Tibial nerve (tissue), 4 donors: ENCODE measurements at regions not wholly inside any gene's neighbourhood (a gene's known extent, or its start where the extent isn't known, plus 50 kb on each side); places are given as distances from the start of the nearest gene placed in this dataset.

ENCODE experiments used
- CTCF ChIP-seq, 5 experiments: fragments of 200-600 bp in 3 of 5; fragments of 450-650 bp in 2 of 5; sonication (generic) in 3 of 5; IDR thresholded peaks; one replicate each; pipeline ENCODE4 v1.5.1; 2016 to 2019; ENCODE audit warnings: antibody characterized with exemption in 5 of 5, mild to moderate bottlenecking in 3 of 5, moderate library complexity in 2 of 5
- EP300 ChIP-seq, 2 donors: sonication (generic); formaldehyde crosslinking; IDR thresholded peaks; one replicate each; pipeline ENCODE4 v1.6.1; 2017; ENCODE audit warnings: antibody characterized with exemption in 2 of 2, mild to moderate bottlenecking in 1 of 2
- POLR2A ChIP-seq, 2 donors: fragments of 450-650 bp; IDR thresholded peaks; one replicate each; pipeline ENCODE4 v1.6.1; 2017; ENCODE audit warnings: antibody characterized with exemption in 2 of 2, mild to moderate bottlenecking in 2 of 2, moderate library complexity in 2 of 2

- no peak for TF ChIP-seq POLR2A (IDR thresholded peaks at IDR 0.05)
- no peak for TF ChIP-seq CTCF (IDR thresholded peaks at IDR 0.05)
- no peak for TF ChIP-seq EP300 (IDR thresholded peaks at IDR 0.05)
These were observed 232.0 kb upstream of the LUZP2 start for GRCh38 chr11:24264868-24265267.
